ENCODE measurements at regions not wholly inside any gene's neighbourhood (a gene's known extent, or its start where the extent isn't known, plus 50 kb on each side); places are given as distances from the start of the nearest gene placed in this dataset.
"Not testable (repeated sequence)": the region's sequence is repeated elsewhere in the genome, so short reads cannot be mapped to it uniquely, and the experiment has no call there.

GRCh38 chr4:100340512-100341485 is 150.5 kb upstream of the DDIT4L start:
- no peaks in the 10 kb centered on the region for H3K27me3 ChIP-seq (ENCODE audit: low read depth)
- H3K9me3 ChIP-seq, result peaks cover 7% of the 10 kb centered on the region
- no peak for DNase-seq (ENCODE audit: low spot score in 2 of 2)
- no peaks in the 10 kb centered on the region for H3K36me3 ChIP-seq (replicated peaks)
- H3K4me3 ChIP-seq, result no peak overlapping the region
- in situ Hi-C loops (cut with MboI; ENCODE audit: low sequenced_read_pairs), result no loop called here
- peaks cover 11% of the 10 kb centered on the region for H3K4me1 ChIP-seq

GRCh38 chr4:100339870-100340269 is 149.6 kb upstream of the DDIT4L start:
- Histone ChIP-seq H3K4me1 (peaks cover 1% of the 10 kb centered on the region), H3K9me3 (peaks cover 7% of the 10 kb centered on the region), H3K4me3 (no peak overlapping the region), H3K36me3 (replicated peaks) (no peaks in the 10 kb centered on the region), H3K27me3 (ENCODE audit: low read depth) (no peaks in the 10 kb centered on the region)
- in situ Hi-C loops (cut with MboI; ENCODE audit: low sequenced_read_pairs), result no loop called here
- DNase-seq (ENCODE audit: low spot score in 2 of 2), result no peak

DNA sequence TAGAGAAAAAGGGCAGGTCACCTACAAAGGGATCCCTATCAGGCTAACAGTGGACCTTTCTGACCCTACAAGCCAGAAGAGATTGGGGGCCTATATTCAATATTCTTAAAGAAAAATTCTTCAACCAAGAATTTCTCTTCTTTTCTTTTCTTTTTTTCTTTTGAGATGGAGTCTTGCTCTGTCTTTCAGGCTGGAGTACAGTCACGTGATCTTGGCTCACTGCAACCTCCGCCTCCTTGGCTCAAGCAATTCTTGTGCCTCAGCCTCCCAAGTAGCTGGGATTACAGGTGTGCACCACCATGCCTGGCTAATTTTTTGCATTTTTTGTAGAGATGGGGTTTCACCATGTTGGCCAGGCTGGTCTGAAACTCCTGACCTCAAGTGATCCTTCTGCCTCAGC is 143.2 kb upstream of the DDIT4L start:
- H3K36me3 ChIP-seq (replicated peaks); H3K4me3 ChIP-seq; H3K27me3 ChIP-seq (ENCODE audit: low read depth); in situ Hi-C loops (cut with MboI; ENCODE audit: low sequenced_read_pairs); H3K9me3 ChIP-seq; DNase-seq (ENCODE audit: low spot score in 2 of 2); H3K4me1 ChIP-seq: not testable (repeated sequence)

- H3K4me1 ChIP-seq, result no peaks in the 10 kb centered on the region
- in situ Hi-C loops (cut with MboI; ENCODE audit: low sequenced_read_pairs), result no loop called here
- no peaks in the 10 kb centered on the region for H3K9me3 ChIP-seq
- no peaks in the 10 kb centered on the region for H3K36me3 ChIP-seq (replicated peaks)
- H3K4me3 ChIP-seq, result no peak overlapping the region
- DNase-seq (ENCODE audit: low spot score in 2 of 2), result no peak
- no peaks in the 10 kb centered on the region for H3K27me3 ChIP-seq (ENCODE audit: low read depth)
Measured at GRCh38 chr4:100317032-100317864, 127.0 kb upstream of the DDIT4L start.

DNA sequence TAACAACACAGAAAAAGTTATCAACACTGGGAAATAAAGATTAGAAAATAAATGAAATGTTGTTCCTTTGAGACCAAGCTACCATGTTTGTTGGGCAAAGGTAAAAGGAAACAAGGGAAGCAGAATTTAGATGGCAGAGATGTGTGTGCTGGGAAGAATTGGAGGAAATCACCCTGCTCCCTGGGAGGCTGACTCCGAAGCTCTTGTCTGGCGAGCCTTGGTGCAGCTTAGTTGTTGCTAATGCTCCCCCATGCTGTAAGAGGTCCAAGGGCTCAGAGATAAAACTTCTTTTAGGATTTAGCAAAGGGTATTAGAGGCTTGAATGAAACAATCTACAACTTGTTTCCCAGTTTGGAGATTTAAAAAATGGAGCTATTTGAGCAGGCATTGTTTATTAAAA is 123.8 kb upstream of the DDIT4L start:
- Histone ChIP-seq H3K4me3 (no peak overlapping the region), H3K27me3 (ENCODE audit: low read depth) (no peaks in the 10 kb centered on the region), H3K4me1 (peaks cover 8% of the 10 kb centered on the region), H3K9me3 (no peaks in the 10 kb centered on the region), H3K36me3 (replicated peaks) (no peaks in the 10 kb centered on the region)
- in situ Hi-C loops (cut with MboI; ENCODE audit: low sequenced_read_pairs), result no loop called here
- no peak for DNase-seq (ENCODE audit: low spot score in 2 of 2)

DNA sequence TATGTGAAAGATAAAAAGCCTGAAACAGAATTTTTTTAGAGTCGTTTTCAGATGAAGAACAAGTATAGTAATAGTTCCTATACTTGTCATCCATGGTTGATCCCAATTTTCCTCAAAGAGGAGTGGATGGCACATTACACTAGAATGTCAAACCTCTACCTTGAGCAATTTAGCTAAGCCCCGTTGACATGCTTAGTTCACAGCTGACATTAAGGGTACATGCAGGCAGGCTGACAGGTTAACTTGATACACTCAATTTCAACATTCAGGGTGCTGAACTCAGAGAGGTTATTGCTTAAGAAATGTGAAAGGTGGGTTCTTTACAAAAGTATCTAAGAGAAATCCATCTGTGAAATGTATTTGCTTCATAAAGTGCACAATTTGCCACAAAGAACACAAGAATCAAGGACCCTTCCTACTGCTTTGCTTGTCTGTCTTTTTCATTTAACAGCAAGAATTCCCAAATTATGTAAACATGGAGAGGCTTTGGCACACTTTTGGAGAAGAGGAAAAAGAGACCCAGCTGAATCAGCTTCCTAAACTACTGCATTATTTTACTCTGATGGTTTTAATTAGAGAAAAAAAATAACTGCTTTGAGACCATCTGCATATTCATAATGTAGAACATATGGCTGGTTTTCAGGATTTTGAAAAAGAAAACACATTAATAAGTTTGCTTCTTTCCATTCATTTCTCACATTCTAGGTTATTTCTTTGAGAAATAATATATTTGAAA is 122.5 kb upstream of the DDIT4L start:
- in situ Hi-C loops (cut with MboI; ENCODE audit: low sequenced_read_pairs), result no loop called here
- no peak overlapping the region for H3K4me3 ChIP-seq
- no peaks in the 10 kb centered on the region for H3K36me3 ChIP-seq (replicated peaks)
- no peaks in the 10 kb centered on the region for H3K9me3 ChIP-seq
- H3K4me1 ChIP-seq, result peaks cover 18% of the 10 kb centered on the region
- no peak for DNase-seq (ENCODE audit: low spot score in 2 of 2)
- no peaks in the 10 kb centered on the region for H3K27me3 ChIP-seq (ENCODE audit: low read depth)

GRCh38 chr4:100311181-100311580 is 120.9 kb upstream of the DDIT4L start:
- in situ Hi-C loops (cut with MboI; ENCODE audit: low sequenced_read_pairs), result no loop called here
- DNase-seq (ENCODE audit: low spot score in 2 of 2), result peak in 1 of 2 experiments; percentile 15
- Histone ChIP-seq H3K4me1 (peaks cover 18% of the 10 kb centered on the region), H3K4me3 (no peak overlapping the region), H3K36me3 (replicated peaks) (no peaks in the 10 kb centered on the region), H3K9me3 (no peaks in the 10 kb centered on the region), H3K27me3 (ENCODE audit: low read depth) (no peaks in the 10 kb centered on the region)

DNA sequence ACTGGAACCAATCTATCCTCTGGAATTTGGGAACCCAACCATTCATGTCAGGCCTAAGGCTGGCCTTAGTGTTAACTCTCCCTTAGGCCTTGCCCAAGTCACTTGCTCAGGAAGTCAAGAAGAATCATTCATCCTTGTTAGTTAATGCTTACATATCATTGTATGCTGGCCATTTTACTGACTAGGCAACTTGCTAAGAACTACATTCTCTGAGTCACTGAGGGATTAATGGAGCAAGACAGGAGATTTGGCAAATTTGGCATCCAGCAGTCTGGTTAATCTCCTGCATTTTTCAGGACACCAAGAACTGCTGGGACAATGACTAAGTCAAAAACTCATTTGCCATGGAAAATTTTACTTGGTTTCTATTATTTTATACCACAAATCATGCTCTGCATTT is 115.8 kb upstream of the DDIT4L start:
- H3K4me3 ChIP-seq, result no peak overlapping the region
- H3K36me3 ChIP-seq (replicated peaks), result no peaks in the 10 kb centered on the region
- DNase-seq (ENCODE audit: low spot score in 2 of 2), result no peak
- H3K27me3 ChIP-seq (ENCODE audit: low read depth), result no peaks in the 10 kb centered on the region
- H3K9me3 ChIP-seq, result no peaks in the 10 kb centered on the region
- H3K4me1 ChIP-seq, result peaks cover 18% of the 10 kb centered on the region
- in situ Hi-C loops (cut with MboI; ENCODE audit: low sequenced_read_pairs), result no loop called here

DNA sequence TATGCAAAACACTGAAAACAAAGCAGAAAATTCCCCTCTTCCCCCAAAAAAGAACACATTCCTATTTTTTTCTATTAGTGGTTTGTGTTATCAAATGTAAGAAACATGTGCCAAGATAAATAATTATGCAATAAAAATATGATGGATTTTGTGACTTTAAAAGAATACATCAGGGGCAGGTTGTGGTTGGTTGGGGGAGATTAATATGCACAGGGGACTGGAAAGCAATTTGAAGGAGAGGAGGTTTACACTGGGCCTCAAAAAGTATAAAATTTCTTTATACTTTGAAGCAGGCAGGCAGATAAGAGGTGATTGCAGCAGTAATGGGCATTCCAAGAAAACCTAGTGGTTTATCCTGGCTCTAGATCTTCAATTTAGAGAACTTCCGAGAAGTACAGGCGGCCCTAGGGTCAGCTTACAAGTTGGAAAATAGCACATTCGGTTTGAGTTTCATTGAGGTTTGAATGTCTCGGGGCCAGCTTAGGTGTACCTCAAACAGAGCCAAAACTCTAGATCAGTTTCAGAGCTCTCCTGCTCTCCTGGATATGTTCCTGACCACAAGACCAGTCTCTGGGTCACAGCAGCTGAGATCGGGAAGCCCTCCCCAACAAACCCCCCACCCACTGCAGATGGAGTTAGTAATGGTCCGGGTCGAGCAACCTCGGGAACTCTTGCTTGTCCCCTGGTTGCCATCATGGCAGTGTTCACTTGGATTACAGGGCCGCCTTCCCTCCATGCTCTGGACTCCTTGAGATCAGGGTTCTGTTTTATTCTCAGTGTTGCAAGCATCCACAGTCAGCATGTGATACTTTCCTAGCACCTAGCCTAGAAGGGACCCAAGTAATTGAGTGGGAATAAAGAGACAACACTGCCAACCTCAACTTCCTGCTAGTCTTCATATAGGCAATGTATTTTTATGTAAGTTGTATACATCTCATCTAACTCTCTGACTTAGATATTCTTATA is 112.1 kb upstream of the DDIT4L start:
- Histone ChIP-seq H3K9me3 (no peaks in the 10 kb centered on the region), H3K4me1 (peaks cover 16% of the 10 kb centered on the region), H3K27me3 (ENCODE audit: low read depth) (no peaks in the 10 kb centered on the region), H3K4me3 (no peak overlapping the region), H3K36me3 (replicated peaks) (no peaks in the 10 kb centered on the region)
- no peak for DNase-seq (ENCODE audit: low spot score in 2 of 2)
- in situ Hi-C loops (cut with MboI; ENCODE audit: low sequenced_read_pairs), result no loop called here

- no peak overlapping the region for H3K4me3 ChIP-seq
- in situ Hi-C loops (cut with MboI; ENCODE audit: low sequenced_read_pairs), result no loop called here
- DNase-seq (ENCODE audit: low spot score in 2 of 2), result peak; percentile 41 to 43
Measured at GRCh38 chr4:100299046-100299840, 109.0 kb upstream of the DDIT4L start.

DNA sequence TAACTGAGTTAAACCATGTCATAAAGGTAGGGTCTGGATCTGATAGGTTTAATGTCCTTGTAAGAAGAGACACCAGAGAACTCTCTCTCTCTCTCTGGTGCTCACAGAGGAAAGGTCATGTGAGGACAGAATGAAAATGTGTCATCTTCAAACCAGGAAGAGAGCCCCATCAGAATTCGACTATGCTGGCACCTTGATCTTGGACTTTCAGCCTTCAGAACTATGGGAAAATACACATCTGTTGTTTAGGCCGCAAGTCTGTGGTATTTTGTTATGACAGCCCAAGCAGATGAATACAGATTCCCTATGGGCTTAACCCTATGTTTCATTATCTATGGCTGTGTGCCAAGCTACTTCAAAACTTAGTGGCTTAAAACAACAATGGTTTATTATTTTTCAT is 105.5 kb upstream of the DDIT4L start:
- H3K4me1 ChIP-seq, result peaks cover 16% of the 10 kb centered on the region
- in situ Hi-C loops (cut with MboI; ENCODE audit: low sequenced_read_pairs), result no loop called here
- no peak for DNase-seq (ENCODE audit: low spot score in 2 of 2)

More at GRCh38 chr4:100299046-100299840, 109.0 kb upstream of the DDIT4L start:
- Histone ChIP-seq H3K27me3 (ENCODE audit: low read depth) (no peaks in the 10 kb centered on the region), H3K36me3 (replicated peaks) (no peaks in the 10 kb centered on the region), H3K9me3 (no peaks in the 10 kb centered on the region), H3K4me1 (peaks cover 16% of the 10 kb centered on the region)

DNA sequence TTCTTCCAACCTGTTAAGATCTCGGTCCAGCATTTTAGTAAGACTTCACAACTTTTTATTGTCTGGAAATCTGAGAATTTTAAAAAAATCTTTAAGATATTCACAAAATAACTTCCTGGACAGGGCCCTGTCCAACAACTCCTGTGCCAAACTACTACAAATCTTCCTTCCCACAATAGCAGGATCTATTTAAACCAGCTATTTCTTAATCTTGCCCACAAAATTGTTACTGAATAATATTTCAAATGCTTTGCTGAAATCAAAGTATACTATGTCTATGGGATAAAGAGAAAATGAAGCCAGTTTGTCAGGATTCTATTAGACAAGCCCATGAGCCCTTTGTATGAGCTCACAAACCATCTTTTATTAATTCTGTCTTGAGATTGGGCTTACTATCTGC is 104.1 kb upstream of the DDIT4L start:
- Histone ChIP-seq H3K9me3 (no peaks in the 10 kb centered on the region), H3K27me3 (ENCODE audit: low read depth) (no peaks in the 10 kb centered on the region), H3K4me1 (peaks cover 12% of the 10 kb centered on the region), H3K36me3 (replicated peaks) (no peaks in the 10 kb centered on the region), H3K4me3 (no peak overlapping the region)
- in situ Hi-C loops (cut with MboI; ENCODE audit: low sequenced_read_pairs), result no loop called here
- DNase-seq (ENCODE audit: low spot score in 2 of 2), result no peak

More for the DNA sequence above, 105.5 kb upstream of the DDIT4L start:
- Histone ChIP-seq H3K27me3 (ENCODE audit: low read depth) (no peaks in the 10 kb centered on the region), H3K9me3 (no peaks in the 10 kb centered on the region), H3K4me3 (no peak overlapping the region), H3K36me3 (replicated peaks) (no peaks in the 10 kb centered on the region)
